T1000 (cell line): ENCODE measurements at regions not wholly inside any gene's neighbourhood (a gene's known extent, or its start where the extent isn't known, plus 50 kb on each side); places are given as distances from the start of the nearest gene placed in this dataset.
A peak's percentile ranks its signal among the peaks of the same experiment; 100 is the strongest.

Experiments used
- DNase-seq: peaks from one replicate; lab custom pipeline; 2025; ENCODE audit warnings: mixed read lengths; lab: John Stamatoyannopoulos, UW

GRCh38 chr5:57621624-57622023 is 139.0 kb upstream of the ACTBL2 start:
- DNase-seq = no peak

- no peak for DNase-seq
Observed at GRCh38 chr5:57618767-57619381, 136.3 kb upstream of the ACTBL2 start.

GRCh38 chr5:57613741-57614140 is 131.1 kb upstream of the ACTBL2 start:
- DNase-seq = no peak

- no peak for DNase-seq
Observed at GRCh38 chr5:57611177-57611576, 128.6 kb upstream of the ACTBL2 start.

DNA sequence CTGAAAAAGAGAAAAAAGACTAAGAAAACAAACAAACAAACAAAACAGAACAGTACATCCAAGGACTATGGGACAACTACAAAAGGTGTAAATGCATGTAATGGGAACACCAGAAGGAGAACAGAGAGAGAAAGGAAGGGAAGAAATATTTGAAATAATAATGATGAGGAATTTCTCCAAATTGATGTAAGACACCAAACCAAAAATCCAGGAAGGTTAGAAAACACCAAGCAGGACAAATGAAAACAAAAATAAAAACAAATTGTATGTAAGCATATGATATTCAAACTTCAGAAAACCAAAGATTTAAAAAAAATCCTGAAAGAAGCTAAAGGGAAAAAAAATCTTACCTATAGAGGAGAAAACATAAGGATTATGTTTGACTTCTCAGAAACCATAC is 125.9 kb upstream of the ACTBL2 start:
- no peak for DNase-seq

DNA sequence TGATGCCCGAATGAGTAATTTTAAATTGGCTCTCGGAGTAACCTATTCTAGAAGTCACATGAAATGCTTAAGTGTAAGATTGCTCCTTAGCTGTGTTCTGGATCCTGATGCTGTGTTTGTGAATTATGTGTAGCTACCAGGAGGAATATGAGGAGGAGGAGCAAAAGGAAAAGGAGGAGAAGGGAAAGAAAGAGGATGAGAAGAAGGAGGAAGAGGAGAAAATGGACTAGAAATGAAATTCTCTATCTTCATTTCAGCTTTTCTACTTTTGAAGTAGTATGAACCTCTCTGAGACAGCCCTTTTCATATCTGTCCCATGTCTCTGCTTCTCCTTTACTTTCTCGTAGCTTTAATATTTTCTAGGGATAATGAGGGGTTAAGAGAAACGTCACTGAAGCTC is 119.4 kb upstream of the ACTBL2 start:
- no peak for DNase-seq

DNA sequence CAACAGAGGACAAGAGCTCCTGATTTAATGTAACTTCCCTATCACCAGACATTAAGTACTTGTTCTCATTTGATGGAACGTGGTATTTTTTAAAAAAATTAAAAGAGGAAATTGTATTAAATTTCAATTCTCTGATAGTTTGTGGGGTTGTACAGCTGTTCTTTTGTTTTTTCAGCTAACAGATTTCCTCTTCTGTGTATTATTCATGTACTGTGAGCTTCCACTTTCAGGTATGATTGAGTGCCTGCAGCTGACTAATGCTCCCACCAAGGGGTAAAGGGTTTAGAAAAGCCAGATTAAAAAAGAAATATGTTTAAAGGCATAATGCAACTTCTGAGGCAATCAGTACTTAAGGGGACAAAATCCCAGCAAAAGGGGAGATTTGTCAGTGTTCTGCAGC is 117.7 kb upstream of the ACTBL2 start:
- DNase-seq = no peak

GRCh38 chr5:57598756-57599155 is 116.1 kb upstream of the ACTBL2 start:
- peak; percentile 9 for DNase-seq

GRCh38 chr5:57598097-57598496 is 115.5 kb upstream of the ACTBL2 start:
- DNase-seq = no peak

- DNase-seq = no peak
Observed at GRCh38 chr5:57595523-57595991, 112.9 kb upstream of the ACTBL2 start.

GRCh38 chr5:57594436-57594835 is 111.8 kb upstream of the ACTBL2 start:
- no peak for DNase-seq

DNA sequence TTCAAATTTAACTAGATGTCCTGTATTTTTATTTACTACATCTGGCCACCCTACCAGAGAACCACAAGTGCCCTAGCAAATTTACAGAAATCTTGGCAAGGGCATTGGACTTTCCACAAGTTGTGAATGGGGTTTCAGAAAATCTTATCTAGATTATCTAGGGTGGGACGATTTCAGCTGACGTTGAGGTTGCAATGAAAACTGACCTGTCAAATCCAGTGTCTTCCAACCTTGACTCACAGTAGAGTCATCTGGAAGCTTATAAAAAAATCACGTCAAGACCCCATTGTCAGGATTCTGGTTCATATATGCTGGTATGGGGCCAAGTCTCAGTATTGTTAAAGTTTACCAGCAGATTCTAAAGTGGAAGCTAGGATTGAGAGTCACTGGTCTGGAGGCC is 109.6 kb upstream of the ACTBL2 start:
- DNase-seq = no peak

- DNase-seq = no peak
Observed at GRCh38 chr5:57586649-57587048, 104.0 kb upstream of the ACTBL2 start.

GRCh38 chr5:57582578-57583070 is 100.0 kb upstream of the ACTBL2 start:
- no peak for DNase-seq

DNA sequence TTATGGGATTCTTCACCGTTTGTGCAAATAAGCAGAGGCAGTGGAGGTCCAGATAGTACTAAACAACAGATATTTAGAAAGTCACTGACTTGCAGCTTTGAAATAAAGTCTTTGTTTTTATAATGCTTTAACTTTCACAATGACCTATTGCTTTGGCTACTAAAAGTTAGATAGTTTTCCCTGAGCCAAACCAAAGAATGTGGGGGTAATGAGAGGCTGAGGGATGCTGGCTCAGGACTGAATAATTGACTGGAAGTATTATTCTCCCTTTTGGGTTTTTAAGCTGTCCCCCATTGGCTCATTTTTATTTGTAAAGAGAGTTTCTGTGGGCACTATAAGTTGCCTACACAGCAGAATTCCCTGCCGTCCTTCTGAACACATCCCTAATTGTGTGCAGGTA is 99.2 kb upstream of the ACTBL2 start:
- DNase-seq = no peak

- DNase-seq = no peak
Observed at GRCh38 chr5:57581222-57581621, 98.6 kb upstream of the ACTBL2 start.

DNA sequence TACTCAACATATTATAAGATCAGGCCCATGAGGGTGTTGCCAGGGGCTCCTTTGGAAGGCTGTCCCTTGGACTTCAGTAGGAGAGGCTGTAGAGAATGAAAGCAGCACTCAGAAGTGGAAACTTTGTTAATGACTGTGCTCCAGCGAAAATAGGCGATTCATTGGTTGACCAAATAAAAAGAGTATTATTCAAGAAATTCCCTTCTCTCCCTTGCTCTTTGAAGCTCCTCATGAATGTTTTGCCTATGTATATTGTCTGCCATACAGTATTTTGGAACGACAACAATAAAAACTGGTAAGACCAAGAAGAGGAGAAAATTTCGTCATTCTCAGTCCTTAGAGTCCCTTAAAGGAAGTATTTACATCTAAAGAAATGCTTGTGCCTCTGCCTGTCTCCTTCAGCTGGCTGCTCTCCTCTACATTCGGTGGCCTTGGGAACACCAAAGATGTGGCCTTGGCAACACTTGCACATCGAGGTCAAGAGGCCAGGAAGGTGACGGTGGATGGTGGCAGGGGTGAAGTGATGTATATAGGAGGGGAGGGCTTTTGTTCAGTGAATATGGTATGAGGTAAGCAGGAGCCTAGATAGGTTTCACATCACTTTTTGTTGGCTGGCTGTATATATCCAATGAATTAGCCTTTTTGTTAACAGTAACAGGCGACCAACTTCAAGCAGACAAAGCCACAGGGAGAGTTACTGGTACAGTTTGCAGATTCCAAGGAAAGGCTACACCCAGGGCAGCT is 95.0 kb upstream of the ACTBL2 start:
- no peak for DNase-seq

- no peak for DNase-seq
Observed at GRCh38 chr5:57576317-57576716, 93.7 kb upstream of the ACTBL2 start.

GRCh38 chr5:57575839-57576238 is 93.2 kb upstream of the ACTBL2 start:
- DNase-seq = no peak

- DNase-seq = no peak
Observed at GRCh38 chr5:57572461-57572860, 89.8 kb upstream of the ACTBL2 start.

GRCh38 chr5:57569601-57570000 is 87.0 kb upstream of the ACTBL2 start:
- DNase-seq = no peak

DNA sequence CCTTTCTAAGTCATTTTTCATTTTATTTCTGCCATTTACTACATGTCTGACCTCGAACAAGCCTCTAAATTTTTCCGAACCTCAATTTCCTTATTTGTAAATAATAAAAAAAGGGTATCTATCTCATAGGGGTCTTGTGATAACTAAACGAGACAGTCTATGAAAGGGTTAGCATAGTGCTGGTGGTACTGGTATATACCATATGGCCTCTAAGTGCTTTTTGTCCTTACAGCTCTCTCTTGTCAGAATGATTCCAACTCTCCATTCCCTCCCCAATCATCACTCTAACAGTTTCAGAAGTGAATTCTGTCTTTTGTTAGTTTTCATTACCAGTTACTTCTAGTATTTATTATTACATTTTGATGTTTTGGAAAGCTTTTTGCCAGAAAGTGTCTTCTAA is 85.5 kb upstream of the ACTBL2 start:
- DNase-seq = no peak

- peak; percentile 11 for DNase-seq
Observed at GRCh38 chr5:57566914-57567313, 84.3 kb upstream of the ACTBL2 start.
